Left forelimb (tissue), 1 donor: ENCODE measurements at regions not wholly inside any gene's neighbourhood (a gene's known extent, or its start where the extent isn't known, plus 50 kb on each side); places are given as distances from the start of the nearest gene placed in this dataset.

Source experiments
- DNase-seq: peaks from one replicate; pipeline ENCODE4 v3.0.0-alpha.2; 2018; ENCODE audit warnings: low spot score

DNA sequence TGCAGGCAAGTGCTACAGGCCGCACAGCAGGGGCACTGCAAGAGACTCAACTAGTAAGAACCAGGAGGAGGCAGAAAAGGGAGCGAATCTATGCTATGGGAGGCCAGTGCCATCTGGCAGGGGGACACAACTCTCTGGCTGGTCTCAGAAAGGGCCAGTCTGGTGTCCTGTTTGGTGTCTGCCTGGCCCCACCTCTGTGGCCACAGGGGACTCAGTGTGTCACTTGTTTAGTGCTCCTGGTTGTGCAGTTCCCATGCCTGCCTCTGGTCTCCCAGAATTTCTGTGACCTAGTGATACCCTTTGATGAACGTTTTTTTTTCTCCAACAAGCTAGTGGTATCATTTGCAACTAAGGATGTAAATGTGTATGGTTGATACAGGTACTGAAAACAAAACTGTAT lies 59.2 kb upstream of the JCAD start:
- DNase-seq = no peak

DNA sequence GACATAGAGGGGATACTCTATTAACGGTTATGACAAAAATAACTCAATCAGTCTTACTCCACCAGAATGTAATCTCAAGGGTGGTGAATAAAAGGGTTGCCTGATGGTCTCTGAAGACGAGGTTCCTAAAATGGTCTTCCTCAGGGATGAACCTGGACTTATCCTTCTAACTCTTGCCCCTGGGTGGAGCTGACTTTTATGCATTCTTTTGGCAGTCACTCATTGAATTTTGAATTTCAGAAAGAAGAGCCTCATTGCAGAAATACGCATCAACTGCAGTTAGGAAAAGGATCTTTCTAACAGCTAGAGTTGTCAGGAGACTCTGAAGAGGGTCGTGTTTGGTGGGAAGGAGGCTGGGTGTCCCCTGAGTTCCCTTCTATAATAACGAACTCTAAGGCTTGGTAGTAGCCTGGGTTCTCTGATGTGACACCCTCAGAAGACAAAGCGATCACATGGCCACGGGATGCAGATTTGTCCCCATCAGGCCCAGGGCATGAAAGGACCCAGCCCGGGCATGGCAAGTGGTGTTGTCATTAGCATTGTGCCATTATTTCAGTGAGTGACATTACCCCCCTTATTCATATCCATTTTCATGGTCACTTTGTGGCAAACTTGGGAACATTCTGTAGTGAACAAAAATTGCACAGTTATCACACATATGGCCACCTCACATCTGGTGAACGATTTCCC lies 58.6 kb upstream of the JCAD start:
- DNase-seq = no peak

DNA sequence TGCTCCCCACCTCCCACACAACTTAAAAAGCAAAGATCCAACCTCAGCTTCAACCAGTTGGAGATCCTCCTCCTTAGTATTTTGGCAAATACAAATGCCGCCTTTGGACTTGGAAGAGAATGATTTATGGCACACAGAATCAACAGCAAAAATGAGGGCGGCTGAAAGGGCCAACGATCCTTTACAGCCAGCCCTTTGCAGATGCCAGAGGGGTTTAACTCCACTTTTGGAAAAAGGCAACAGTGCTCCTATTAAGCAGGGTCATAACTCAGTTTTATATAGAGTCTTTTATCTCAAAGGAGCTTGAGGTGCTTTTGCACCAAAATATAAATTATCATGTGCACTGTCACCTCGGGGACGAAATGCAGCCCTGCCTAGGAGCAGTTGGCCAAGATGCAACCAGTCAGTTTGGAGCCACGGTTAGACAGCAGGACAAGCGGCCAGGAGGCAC lies 56.7 kb upstream of the JCAD start:
- no peak for DNase-seq

DNA sequence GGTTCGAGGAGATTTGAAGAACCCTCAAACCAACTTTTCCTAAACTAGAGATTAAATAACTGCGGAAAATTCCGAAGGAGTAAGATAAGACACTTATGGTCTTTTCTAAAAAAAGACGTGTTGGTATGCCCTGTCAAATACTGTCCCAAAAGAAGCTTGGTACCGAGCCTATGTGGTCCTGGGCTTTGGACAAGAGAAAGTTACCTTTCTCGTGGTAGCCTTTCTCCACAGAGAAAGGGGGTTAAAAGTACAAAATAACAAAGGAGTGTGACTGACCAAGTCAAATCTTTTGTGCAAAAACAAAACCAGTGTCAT lies 56.2 kb upstream of the JCAD start:
- DNase-seq = no peak

DNA sequence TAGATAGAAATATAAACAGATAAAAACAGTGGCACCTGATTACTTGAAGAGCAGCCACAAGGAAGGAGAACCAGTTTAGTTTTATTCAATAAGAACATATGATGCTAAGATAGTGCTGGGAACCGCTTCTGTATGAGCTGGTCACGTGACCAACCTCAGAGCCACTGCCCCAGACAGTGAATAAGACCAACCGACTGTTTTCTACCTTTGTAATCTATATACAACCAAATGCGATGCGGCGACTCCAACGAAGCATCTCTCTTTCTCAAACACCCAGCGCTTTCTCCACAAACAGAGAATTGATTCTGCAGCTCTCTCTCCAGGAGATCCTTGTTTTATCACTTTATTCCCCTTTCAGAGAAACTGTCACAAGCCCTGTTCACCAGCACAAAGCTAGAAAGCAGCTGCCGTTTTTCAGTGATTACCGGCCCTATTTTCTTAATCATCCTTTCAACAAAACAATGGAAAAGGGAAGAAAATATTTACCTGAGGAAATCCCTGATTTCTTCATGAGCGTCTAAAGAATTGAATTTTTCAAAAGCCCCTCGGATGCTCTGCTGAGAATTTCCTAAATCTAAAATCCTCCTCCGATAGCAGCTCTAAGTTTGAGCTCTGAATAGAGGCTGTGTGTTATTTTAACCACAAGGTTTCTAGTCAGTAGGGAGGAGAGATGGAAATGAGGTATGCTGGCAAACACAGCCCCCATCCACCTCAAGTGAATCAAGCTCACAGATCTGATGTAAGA lies 55.7 kb upstream of the JCAD start:
- no peak for DNase-seq

DNA sequence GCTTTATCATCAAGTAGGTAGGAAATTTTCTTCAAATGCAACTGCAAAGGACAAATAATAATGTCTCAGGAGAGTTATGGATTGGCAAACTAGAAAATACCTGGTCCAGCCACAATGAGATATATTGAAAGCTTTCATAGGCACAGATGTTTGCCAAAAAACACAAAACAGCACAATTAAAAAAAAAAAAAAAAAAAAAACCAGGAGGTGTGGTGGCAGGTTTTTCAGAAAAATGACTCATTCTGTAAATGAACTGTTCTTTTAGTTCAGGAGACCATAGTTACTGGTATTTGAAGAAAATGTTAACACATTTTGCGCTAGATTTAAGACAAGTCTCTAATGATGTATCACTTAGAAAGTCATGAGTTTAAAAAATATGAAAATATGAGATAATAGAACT lies 55.0 kb upstream of the JCAD start:
- no peak for DNase-seq

DNA sequence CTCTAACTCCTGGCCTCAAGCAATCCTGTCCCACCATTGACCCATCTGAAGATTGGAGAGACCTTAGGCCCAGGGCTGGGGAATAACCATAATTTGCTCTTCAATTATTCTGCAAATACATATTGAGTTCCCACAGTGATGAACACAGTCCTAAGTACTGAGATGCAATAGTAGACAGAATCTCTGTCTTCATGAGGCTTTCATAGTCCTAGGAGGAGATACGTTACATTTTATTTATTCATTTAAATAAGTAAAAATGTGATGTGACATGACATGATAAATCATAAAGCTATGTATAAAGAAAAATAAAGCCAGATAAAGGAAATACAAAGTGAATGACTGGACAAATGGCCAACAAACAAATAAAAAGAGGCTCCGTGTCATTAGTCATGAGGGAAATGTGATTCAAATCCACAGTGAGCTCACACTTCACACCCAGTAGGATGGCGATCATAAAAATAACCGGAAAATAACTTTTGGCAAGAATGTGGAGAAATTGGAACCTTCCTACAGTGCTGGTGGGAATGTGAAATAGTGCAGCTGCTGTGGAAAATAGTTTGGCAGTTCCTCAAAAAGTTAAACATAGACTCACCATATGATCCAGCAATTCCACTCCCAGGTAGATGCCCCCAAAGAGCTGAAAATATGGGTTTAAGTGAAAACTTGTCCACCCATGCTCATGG lies 52.1 kb upstream of the JCAD start:
- no peak for DNase-seq
